Hepatocyte (in vitro differentiated cells): ENCODE measurements at regions not wholly inside any gene's neighbourhood (a gene's known extent, or its start where the extent isn't known, plus 50 kb on each side); places are given as distances from the start of the nearest gene placed in this dataset.

ENCODE experiments used
- EZH2 ChIP-seq: fragments of 200-600 bp; sonication (generic); IDR thresholded peaks from 2 replicates; pipeline ENCODE4 v1.6.1; 2016; ENCODE audit warnings: antibody characterized with exemption, mild to moderate bottlenecking, borderline replicate concordance
- TF ChIP-seq, protein P1 (sequence below): fragments of 200-600 bp; sonication (generic); IDR thresholded peaks from 2 replicates; pipeline ENCODE4 v1.5.1; 2016; ENCODE audit warnings: antibody characterized with exemption, mild to moderate bottlenecking; ENCODE audit not compliant: poor library complexity

DNA sequence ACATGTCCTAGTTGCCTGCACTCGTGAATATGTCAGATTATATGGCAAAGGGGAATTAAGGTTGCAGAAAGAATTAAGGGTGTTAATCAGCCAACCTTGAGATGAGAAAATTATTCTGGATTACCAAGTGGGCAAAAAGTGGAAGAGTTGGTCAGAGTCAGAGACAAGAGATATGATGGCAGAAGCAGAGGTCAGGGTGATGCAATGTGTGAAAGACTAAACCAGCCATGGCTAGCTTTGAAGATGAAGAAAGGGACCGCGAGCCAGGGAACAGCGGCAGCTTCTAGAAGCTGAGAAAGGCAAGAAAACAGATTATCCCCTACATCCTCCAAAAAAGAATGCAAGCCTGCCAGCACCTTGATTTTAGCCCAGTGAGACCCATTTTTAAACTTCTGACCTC, 385.6 kb downstream of the HNRNPD start:
- TF ChIP-seq, protein P1, sequence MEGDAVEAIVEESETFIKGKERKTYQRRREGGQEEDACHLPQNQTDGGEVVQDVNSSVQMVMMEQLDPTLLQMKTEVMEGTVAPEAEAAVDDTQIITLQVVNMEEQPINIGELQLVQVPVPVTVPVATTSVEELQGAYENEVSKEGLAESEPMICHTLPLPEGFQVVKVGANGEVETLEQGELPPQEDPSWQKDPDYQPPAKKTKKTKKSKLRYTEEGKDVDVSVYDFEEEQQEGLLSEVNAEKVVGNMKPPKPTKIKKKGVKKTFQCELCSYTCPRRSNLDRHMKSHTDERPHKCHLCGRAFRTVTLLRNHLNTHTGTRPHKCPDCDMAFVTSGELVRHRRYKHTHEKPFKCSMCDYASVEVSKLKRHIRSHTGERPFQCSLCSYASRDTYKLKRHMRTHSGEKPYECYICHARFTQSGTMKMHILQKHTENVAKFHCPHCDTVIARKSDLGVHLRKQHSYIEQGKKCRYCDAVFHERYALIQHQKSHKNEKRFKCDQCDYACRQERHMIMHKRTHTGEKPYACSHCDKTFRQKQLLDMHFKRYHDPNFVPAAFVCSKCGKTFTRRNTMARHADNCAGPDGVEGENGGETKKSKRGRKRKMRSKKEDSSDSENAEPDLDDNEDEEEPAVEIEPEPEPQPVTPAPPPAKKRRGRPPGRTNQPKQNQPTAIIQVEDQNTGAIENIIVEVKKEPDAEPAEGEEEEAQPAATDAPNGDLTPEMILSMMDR: no peak
- no peak for TF ChIP-seq EZH2
